NOMO-1 treated with dmso at 0.1 percent for 144 hours (cell line): ENCODE measurements at regions not wholly inside any gene's neighbourhood (a gene's known extent, or its start where the extent isn't known, plus 50 kb on each side); places are given as distances from the start of the nearest gene placed in this dataset.
"Not testable (repeated sequence)": the region's sequence is repeated elsewhere in the genome, so short reads cannot be mapped to it uniquely, and the experiment has no call there.

Experiments
- DNase-seq: peaks from one replicate; lab custom pipeline; 2025; ENCODE audit not compliant: unreplicated experiment; lab: John Stamatoyannopoulos, UW

GRCh38 chr6:134822920-134823709 is 126.8 kb downstream of the ALDH8A1 start:
- peak; percentile 8 for DNase-seq

GRCh38 chr6:134821928-134822864 is 127.7 kb downstream of the ALDH8A1 start:
- DNase-seq = no peak

- no peak for DNase-seq
Measured at GRCh38 chr6:134821397-134821796, 128.5 kb downstream of the ALDH8A1 start.

- no peak for DNase-seq
Measured at GRCh38 chr6:134819863-134820800, 129.8 kb downstream of the ALDH8A1 start.

GRCh38 chr6:134819236-134819635 is 130.7 kb downstream of the ALDH8A1 start:
- DNase-seq = no peak

- no peak for DNase-seq
Measured at GRCh38 chr6:134817448-134817847, 132.5 kb downstream of the ALDH8A1 start.

- DNase-seq = no peak
Measured at GRCh38 chr6:134816780-134817179, 133.1 kb downstream of the ALDH8A1 start.

DNA sequence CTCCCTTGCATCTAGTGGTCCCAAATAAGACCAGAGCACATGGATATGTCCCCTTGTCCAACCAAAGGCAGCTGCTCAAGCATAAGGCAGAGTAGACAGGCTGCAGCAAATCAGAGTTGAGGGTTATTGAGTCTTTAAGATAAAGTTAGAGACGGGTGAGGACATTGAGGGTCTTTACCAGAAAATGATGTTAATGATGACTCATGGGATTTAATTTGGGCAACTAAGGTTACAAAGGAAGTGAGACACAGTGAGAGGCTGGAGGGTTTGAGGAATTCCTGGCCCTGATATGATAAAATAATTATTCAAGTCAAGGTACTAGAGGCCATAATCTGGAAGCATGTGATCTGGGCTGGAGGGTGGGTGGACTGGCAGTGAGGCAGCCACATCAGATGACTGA is 133.6 kb downstream of the ALDH8A1 start:
- DNase-seq = no peak

DNA sequence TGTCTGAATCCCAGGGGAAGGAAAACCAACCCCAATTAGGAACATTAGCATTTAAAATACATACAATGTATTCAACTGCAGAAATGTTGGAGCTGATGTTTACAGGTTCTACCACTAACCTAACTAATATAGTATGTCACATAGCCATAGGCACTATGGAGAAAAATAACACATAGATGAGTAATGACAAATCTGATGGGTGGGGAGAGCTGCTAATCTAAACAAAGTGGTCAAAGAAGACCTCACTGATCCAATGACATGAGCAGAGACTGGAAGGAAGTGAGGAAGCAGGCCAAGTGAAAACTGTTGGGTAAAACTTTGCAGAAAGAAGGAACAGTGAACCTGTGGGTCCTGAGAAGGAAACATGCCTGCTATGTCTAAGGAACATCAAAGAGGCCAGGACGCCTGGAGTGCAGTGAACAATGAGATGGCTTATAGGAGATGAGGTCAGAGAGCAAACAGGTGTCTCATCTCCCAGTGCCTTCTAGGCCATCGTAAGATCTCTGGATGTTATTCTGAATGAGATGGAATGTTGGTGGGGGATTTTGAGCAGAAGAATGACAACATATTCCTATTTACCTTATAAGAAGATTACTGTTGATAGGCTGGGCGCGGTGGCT is 135.7 kb downstream of the ALDH8A1 start:
- no peak for DNase-seq

- no peak for DNase-seq
Measured at GRCh38 chr6:134813146-134813545, 136.8 kb downstream of the ALDH8A1 start.

GRCh38 chr6:134810402-134810801 is 139.5 kb downstream of the ALDH8A1 start:
- DNase-seq = no peak

DNA sequence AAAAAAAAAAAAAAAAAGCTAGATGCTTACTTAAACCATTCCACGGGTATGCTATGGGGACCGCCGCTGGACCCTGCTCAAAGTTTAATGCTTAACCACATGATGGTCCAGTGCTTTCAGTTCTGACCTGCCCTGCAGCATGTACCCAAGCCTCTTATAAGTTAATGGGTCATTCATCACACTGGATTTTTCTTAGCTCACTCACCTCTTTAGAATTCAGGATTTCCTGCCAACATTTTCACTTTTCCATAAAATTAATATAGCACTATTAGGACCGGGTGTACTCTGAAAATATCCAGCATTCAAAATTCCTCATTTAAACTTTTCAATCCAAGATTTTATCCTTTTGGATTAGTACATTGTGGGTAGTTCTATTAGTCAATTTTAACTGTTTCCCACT is 140.8 kb downstream of the ALDH8A1 start:
- DNase-seq = no peak

DNA sequence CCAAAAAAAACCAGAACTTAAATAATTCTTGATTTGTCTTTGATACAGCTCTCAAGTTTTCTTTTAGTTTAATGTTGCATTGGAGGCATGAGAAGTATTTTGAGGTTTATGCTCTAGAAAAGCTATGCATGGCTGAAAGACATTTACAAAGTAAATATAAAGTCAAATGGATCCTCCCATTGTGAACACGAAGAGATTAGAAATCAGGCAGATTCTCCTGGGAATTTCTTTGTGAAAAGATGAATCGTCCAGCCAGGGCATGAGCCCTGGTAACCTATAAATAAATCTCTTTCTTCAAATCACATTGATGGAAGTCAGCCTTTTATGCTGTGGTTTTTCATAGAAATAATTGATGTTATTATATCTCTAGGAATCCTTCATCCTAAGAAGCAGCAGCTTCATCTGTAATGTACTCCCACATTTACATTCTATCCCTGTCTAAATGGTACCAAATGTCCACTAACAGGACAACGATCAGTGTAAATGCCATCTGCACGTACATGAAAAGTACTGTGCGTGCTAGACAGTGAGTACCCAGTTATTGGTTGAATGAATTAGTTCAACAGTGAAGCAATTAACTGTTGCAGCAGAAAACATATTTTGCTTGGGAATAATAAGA is 143.6 kb downstream of the ALDH8A1 start:
- no peak for DNase-seq

GRCh38 chr6:134805168-134805567 is 144.7 kb downstream of the ALDH8A1 start:
- no peak for DNase-seq

DNA sequence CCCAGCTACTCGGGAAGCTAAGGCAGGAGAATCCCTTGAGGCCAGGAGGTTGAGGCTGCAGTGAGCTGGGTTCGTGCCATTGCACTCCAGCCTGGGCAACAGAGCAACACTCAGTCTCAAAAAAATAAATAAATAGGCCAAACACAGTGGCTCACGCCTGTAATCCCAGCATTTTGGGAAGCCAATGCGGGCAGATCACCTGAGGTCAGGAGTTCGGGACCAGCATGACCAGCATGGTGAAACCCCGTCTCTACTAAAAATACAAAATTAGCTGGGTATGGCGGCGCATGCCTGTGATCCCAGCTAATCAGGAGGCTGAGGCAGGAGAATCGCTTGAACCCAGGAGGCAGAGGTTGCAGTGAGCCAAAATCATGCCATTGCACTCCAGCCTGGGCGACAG is 145.6 kb downstream of the ALDH8A1 start:
- not testable (repeated sequence) for DNase-seq

- DNase-seq = no peak
Measured at GRCh38 chr6:134802426-134803058, 147.4 kb downstream of the ALDH8A1 start.

- DNase-seq = no peak
Measured at GRCh38 chr6:134797400-134798113, 152.3 kb downstream of the ALDH8A1 start.

DNA sequence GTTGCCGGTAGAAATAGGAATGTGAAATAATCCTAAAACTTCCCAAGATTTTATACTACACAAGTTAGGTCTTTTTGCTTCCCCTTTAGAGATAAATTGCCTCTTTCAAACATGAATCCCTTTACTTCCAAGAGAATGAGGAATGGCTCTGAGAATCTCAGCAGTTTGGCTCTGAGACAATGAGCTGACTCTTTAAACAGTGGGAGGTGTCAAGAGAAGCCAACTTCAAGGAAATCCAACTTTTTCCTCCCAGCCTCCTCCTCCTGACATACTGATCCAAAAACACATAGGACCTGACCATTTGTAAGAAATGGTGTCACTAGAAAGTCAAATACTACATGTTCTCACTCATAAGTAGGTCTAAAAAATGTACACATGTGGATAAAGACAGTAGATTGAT is 154.2 kb downstream of the ALDH8A1 start:
- DNase-seq = no peak

GRCh38 chr6:134795001-134795400 is 154.9 kb downstream of the ALDH8A1 start:
- no peak for DNase-seq
